Osteocyte (in vitro differentiated cells): ENCODE measurements at regions not wholly inside any gene's neighbourhood (a gene's known extent, or its start where the extent isn't known, plus 50 kb on each side); places are given as distances from the start of the nearest gene placed in this dataset.

Source experiments
- DNase-seq: peaks from one replicate; pipeline ENCODE4 v3.0.0; 2021; ENCODE audit warnings: mixed read lengths; ENCODE audit not compliant: unreplicated experiment; ENCODE audit errors: extremely low spot score
- H3K27ac Mint-ChIP-seq: one replicate; pipeline ENCODE4 v1.8.0; 2021; ENCODE audit warnings: mild to moderate bottlenecking, mixed read lengths; ENCODE audit not compliant: unreplicated experiment
- H3K27me3 Mint-ChIP-seq: one replicate; pipeline ENCODE4 v1.8.0; 2021; ENCODE audit warnings: mixed read lengths; ENCODE audit not compliant: unreplicated experiment
- H3K36me3 Mint-ChIP-seq: one replicate; pipeline ENCODE4 v1.8.0; 2021; ENCODE audit warnings: mixed read lengths; ENCODE audit not compliant: unreplicated experiment
- H3K4me1 Mint-ChIP-seq: one replicate; pipeline ENCODE4 v1.8.0; 2021; ENCODE audit warnings: mixed read lengths; ENCODE audit not compliant: unreplicated experiment
- H3K4me3 Mint-ChIP-seq: one replicate; pipeline ENCODE4 v1.8.0; 2021; ENCODE audit warnings: mild to moderate bottlenecking, moderate library complexity, mixed read lengths; ENCODE audit not compliant: unreplicated experiment
- H3K9me3 Mint-ChIP-seq: one replicate; pipeline ENCODE4 v1.8.0; 2021; ENCODE audit warnings: mixed read lengths; ENCODE audit not compliant: unreplicated experiment
- CTCF ChIP-seq: fragments of 200-600 bp; sonication (generic); IDR thresholded peaks from 2 replicates; pipeline ENCODE4 v1.5.0; 2021; ENCODE audit warnings: antibody characterized with exemption, mild to moderate bottlenecking, moderate library complexity

- TF ChIP-seq CTCF: no peak
- Mint-ChIP-seq H3K4me3 (no peak overlapping the region), H3K27ac (no peak overlapping the region), H3K9me3 (no peaks in the 10 kb centered on the region), H3K4me1 (no peaks in the 10 kb centered on the region), H3K27me3 (peaks cover 4% of the 10 kb centered on the region), H3K36me3 (no peaks in the 10 kb centered on the region)
- DNase-seq: no peak
Measured at GRCh38 chr1:164930833-164931232, 371.8 kb downstream of the PBX1 start.

DNA sequence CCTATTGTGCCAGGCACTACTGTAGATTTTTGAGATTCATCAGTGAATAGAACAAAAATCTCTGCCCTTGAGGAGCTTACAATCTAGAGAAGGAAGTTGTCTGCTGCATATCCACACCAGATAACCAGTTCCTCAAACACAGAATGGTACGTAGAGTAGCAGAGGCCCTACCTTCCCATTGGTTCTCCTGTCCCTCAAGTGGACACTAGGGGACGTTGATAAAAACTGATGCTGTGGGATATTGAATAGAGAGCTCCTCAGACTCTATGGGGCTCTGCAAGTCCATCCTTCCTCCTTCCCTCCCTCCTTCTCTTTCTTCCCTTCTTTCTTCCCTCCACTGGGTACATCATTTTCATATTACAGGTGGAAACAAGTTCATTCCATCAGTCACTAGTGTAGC, 371.3 kb downstream of the PBX1 start:
- Mint-ChIP-seq H3K9me3 (no peaks in the 10 kb centered on the region), H3K36me3 (no peaks in the 10 kb centered on the region), H3K27ac (no peak overlapping the region), H3K4me3 (no peak overlapping the region), H3K4me1 (no peaks in the 10 kb centered on the region), H3K27me3 (peaks cover 6% of the 10 kb centered on the region)
- TF ChIP-seq CTCF: no peak
- DNase-seq: no peak

- no peaks in the 10 kb centered on the region for H3K36me3 Mint-ChIP-seq
Measured at GRCh38 chr1:164928232-164928812, 369.3 kb downstream of the PBX1 start.

DNA sequence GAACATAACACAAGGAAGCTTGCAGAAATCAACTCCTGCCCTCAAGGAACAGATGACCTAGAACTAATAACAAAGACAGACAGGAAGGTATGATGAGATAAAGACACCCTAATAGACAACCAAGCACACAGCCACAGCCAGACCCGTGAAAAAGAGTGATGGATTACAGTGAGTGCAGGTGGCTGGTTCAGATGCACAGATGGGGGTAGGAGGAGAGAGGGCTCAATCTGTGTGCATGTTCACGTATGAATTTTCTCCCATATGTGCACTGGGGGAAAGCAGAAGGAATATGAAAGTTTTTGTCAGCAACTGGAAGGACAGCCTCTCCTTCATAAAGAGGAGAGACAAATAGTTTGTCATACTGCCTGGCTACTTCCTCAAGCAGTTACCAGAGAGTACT, 367.1 kb downstream of the PBX1 start:
- H3K27me3 Mint-ChIP-seq: peaks cover 13% of the 10 kb centered on the region
- TF ChIP-seq CTCF: no peak
- no peaks in the 10 kb centered on the region for H3K36me3 Mint-ChIP-seq
- H3K9me3 Mint-ChIP-seq: no peaks in the 10 kb centered on the region
- DNase-seq: no peak
- no peaks in the 10 kb centered on the region for H3K4me1 Mint-ChIP-seq
- H3K4me3 Mint-ChIP-seq: no peak overlapping the region
- no peak overlapping the region for H3K27ac Mint-ChIP-seq

More at GRCh38 chr1:164928232-164928812, 369.3 kb downstream of the PBX1 start:
- DNase-seq: no peak
- no peak for TF ChIP-seq CTCF
- Mint-ChIP-seq H3K4me3 (no peak overlapping the region), H3K27ac (no peak overlapping the region), H3K27me3 (peaks cover 13% of the 10 kb centered on the region), H3K4me1 (no peaks in the 10 kb centered on the region), H3K9me3 (no peaks in the 10 kb centered on the region)

- TF ChIP-seq CTCF: no peak
- H3K9me3 Mint-ChIP-seq: no peaks in the 10 kb centered on the region
- H3K27me3 Mint-ChIP-seq: peaks cover 13% of the 10 kb centered on the region
- H3K27ac Mint-ChIP-seq: no peak overlapping the region
- no peak for DNase-seq
- H3K4me3 Mint-ChIP-seq: no peak overlapping the region
- no peaks in the 10 kb centered on the region for H3K36me3 Mint-ChIP-seq
- no peaks in the 10 kb centered on the region for H3K4me1 Mint-ChIP-seq
Measured at GRCh38 chr1:164922585-164922984, 363.6 kb downstream of the PBX1 start.
